RWPE1 (cell line): ENCODE measurements at regions not wholly inside any gene's neighbourhood (a gene's known extent, or its start where the extent isn't known, plus 50 kb on each side); places are given as distances from the start of the nearest gene placed in this dataset.
A peak's percentile ranks its signal among the peaks of the same experiment; 100 is the strongest.
"Not testable (repeated sequence)": the region's sequence is repeated elsewhere in the genome, so short reads cannot be mapped to it uniquely, and the experiment has no call there.

Experiments used
- CTCF ChIA-PET: fragments of 350-600 bp; sonication (Branson Sonifier 250); formaldehyde crosslinking; extraction: SDS; loops from one replicate; lab custom pipeline; 2021; lab: Yijun Ruan, JAX
- POLR2A ChIA-PET: fragments of 400-600 bp; formaldehyde crosslinking; extraction: SDS; loops from one replicate; lab custom pipeline; 2020; ENCODE audit warnings: antibody characterized with exemption; ENCODE audit not compliant: low non-redundant PET; lab: Yijun Ruan, JAX
- DNase-seq: peaks from one replicate; pipeline ENCODE4 v3.0.0; 2012; ENCODE audit warnings: low spot score
- H3K27ac ChIP-seq: fragments of 450-650 bp; 2 replicates; pipeline ENCODE4 v1.5.1; 2017
- TF ChIP-seq, protein P1 (sequence below): fragments of 450-650 bp; conservative IDR thresholded peaks from 2 replicates; pipeline ENCODE4 v1.5.1; 2017; ENCODE audit warnings: low read depth, mild to moderate bottlenecking

DNA sequence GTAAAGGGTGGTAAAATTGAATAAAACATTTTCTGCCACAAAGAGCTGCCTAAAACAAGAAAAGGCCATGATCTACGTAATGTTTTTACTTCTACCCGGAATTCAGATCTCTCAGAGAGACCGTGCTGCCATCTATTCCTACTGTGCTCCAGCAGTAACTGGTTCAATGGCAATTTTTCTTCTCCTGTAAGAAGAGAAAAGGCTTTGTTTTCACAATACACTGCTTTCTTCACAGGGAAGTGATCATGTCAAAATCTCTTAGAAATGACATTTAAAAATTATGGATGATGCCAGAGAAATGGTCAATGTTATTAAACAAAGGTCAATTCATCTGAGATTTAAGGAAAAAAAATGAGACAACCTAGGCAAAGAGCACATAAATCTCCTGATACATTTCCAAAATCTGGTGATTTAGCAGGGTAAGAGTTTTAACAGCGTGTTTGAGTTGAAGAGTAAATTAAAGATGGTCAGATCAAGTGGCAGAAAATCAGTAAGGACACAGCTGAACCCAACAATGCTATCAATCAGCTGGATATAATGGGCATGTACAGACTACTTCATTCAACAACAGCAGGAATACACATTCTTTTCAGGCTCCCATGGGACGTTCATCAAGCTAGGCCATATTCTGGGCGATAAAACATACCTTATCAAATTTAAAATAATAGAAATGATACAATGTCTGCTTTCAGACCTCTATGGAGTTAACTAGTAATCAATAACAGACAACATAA lies 523.1 kb downstream of the CHSY3 start:
- ChIA-PET CTCF (interaction anchor here (0.7 kb wide), 1 partner anchor 61 kb away, joined by 4 read pairs; no protein-coding TSS in a partner anchor), POLR2A (no interaction called here)
- no peak overlapping the region for H3K27ac ChIP-seq
- TF ChIP-seq, protein P1, sequence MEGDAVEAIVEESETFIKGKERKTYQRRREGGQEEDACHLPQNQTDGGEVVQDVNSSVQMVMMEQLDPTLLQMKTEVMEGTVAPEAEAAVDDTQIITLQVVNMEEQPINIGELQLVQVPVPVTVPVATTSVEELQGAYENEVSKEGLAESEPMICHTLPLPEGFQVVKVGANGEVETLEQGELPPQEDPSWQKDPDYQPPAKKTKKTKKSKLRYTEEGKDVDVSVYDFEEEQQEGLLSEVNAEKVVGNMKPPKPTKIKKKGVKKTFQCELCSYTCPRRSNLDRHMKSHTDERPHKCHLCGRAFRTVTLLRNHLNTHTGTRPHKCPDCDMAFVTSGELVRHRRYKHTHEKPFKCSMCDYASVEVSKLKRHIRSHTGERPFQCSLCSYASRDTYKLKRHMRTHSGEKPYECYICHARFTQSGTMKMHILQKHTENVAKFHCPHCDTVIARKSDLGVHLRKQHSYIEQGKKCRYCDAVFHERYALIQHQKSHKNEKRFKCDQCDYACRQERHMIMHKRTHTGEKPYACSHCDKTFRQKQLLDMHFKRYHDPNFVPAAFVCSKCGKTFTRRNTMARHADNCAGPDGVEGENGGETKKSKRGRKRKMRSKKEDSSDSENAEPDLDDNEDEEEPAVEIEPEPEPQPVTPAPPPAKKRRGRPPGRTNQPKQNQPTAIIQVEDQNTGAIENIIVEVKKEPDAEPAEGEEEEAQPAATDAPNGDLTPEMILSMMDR, result no peak
- DNase-seq, result no peak

DNA sequence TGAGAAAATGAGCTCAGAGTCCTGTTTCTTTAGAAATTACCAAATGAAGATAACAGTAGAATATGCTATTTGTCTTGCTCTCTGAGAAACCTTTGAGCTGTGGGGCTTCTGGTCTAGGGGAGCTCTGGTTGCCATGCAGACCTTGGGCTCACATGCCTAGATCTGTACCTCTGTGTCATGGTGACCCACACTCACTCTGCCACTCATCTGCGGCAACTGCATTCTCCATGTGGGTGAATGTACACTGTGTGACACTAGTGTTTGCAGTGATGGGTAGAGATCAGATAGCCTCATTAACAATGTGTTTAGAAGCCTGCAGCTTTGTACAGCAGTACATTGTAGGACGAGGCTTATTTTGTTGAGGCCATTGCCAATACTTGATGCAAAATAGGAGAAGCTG lies 521.2 kb downstream of the CHSY3 start:
- DNase-seq, result no peak
- ChIA-PET POLR2A (no interaction called here), CTCF (no interaction called here)
- TF ChIP-seq, protein P1, result no peak
- no peak overlapping the region for H3K27ac ChIP-seq

DNA sequence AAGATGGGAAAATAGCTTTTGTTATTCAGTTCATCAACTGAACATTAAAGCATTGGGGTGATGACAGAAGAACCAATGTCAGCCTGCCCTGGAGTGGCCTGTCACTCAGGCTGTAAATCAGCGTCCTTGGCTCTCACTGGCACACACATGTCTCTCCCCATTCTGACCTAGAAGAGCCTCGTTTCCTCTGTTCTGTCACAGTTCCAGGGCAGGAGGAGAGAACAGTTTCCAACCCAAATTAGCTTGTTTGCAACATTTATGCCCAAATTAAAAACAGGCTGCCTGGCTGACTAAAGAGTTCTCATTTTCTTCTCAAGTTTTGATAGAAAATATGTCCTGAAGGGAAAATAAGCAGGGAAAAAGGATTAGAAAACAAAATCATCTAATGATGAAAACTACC lies 520.1 kb downstream of the CHSY3 start:
- DNase-seq, result no peak
- no peak overlapping the region for H3K27ac ChIP-seq
- TF ChIP-seq, protein P1, result no peak
- ChIA-PET POLR2A (no interaction called here), CTCF (no interaction called here)

DNA sequence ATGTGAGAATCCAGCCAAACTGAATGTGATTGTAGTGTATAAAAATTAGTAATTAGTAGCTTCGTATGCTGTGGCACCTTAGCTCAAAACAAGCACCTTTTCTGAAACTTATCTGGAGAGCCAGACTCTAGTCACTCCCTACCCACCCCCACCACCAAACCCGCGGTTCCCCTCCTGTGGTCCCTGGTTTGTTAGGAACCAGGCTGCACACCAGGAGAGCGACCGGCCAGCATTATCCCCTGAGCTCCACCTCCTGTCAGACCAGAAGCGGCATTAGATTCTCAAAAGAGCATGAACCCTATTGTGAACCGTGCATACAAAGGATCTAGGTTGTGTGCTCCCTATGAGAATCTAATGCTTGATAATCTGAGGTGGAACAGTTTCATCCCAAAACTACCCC lies 498.6 kb downstream of the CHSY3 start:
- TF ChIP-seq, protein P1, result no peak
- CTCF ChIA-PET, result no interaction called here
- no peak overlapping the region for H3K27ac ChIP-seq
- POLR2A ChIA-PET, result no interaction called here
- no peak for DNase-seq

DNA sequence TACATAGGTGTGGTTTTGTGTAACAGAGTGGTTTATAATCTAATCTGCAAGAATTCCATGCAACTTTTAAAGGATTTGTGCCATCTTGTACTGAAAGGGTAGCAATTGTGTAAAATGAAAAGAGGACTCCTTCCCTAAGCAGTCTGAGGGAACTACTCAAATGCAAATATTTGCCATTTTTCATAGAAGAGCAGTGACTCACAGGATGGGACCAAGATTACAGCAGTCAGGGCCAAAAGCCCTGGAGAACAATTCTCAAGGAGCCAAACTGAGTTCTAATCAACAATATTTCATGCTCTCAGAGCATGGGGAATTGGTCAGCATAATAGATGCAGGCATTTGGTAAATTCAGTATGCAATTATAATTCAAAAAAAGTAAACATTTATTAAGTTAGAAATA lies 495.8 kb downstream of the CHSY3 start:
- H3K27ac ChIP-seq, result no peak overlapping the region
- peak; percentile 62 for DNase-seq
- ChIA-PET CTCF (no interaction called here), POLR2A (no interaction called here)
- TF ChIP-seq, protein P1, result no peak

DNA sequence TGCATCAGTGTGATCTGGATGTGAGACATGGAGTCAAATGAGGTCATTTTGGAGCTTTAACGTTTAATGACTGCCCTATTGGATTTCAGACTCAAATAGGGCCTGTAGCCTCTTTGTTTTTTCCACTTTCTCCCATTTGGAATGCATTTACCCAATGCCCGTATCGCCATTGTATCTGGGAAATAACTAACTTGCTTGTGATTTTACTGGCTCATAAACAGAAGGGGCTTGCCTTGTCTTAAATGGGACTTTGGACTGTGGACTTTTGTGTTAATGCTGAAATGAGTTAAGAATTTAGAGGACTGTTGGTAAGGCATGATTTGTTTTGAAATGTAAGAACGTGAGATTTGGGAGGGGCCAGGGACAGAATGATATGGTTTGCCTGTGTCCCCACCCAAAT lies 494.6 kb downstream of the CHSY3 start:
- CTCF ChIA-PET, result interaction anchor here (0.6 to 0.7 kb wide), 2 partner anchors 9 to 576 kb away, joined by 3 read pairs; no protein-coding TSS in a partner anchor

DNA sequence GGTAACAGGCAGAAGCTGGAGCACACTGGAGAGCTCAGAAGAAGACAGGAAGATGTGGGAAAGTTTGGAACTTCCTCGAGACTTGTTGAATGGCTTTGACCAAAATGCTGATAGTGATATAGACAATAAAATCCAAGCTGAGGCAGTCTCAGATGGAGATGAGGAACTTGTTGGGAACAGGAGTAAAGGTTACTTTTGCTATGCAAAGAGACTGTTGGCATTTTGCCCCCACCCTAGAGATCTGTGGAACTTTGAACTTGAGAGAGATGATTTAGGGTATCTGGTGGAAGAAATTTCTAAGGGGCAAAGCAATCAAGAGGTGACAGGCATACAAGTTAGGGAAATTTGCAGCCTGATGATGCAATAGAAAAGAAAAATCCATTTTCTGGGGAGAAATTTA lies 493.5 kb downstream of the CHSY3 start:
- POLR2A ChIA-PET, DNase-seq, H3K27ac ChIP-seq: not testable (repeated sequence)
- CTCF ChIA-PET, result interaction anchor here (0.7 kb wide), 1 partner anchor 35 kb away, joined by 3 read pairs; no protein-coding TSS in a partner anchor

More for the DNA sequence above, 494.6 kb downstream of the CHSY3 start:
- TF ChIP-seq, protein P1, result no peak
- POLR2A ChIA-PET, result no interaction called here
- no peak overlapping the region for H3K27ac ChIP-seq
- no peak for DNase-seq
